Activated CD8-positive, alpha-beta memory T cell treated with anti-CD3 and anti-CD28 coated beads for 4 hours (primary cell): ENCODE measurements at regions not wholly inside any gene's neighbourhood (a gene's known extent, or its start where the extent isn't known, plus 50 kb on each side); places are given as distances from the start of the nearest gene placed in this dataset.
"Not testable (repeated sequence)": the region's sequence is repeated elsewhere in the genome, so short reads cannot be mapped to it uniquely, and the experiment has no call there.

Experiments used
- DNase-seq, 2 donors: peaks; one replicate each; pipeline ENCODE4 v3.0.0-alpha.2; 2020; ENCODE audit warnings: low read depth in 2 of 2

DNA sequence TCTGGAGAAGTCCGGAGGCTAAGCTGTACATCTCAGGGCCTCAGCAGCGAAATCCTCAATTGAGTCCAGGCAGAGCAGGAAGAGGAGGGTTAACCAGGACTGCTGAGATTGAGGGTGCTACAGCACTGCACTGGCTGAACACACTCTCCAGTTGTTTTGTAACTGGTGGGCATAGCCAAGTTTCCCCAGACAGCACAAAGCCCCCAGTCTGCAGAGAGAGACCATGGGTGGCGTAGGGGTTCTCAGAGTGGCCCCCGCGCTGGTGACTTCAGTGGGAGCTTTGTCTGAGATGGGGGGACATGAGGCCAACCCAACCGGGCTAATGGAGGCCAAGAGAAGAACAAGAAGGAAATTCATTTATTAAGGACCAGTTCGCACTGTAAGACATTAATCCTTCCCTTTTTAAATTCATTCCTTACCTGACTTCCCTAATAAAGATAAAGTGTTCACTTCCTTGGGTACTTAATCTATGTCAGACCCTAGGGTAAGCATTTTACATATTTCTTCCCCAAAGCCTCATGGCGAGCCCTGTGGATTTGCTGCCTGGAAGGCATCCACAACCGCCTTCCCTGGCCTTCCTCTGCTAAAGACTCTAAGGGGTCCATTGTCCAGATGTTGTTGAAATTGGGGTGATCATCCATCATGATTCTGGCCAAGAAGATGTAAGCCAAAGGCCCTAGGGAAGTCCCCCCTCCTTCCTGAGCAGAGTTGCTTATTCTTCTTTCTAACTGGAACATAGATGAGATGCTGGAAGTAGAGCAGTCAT, 121.4 kb upstream of the CHST15 start:
- no peak for DNase-seq

GRCh38 chr10:124213899-124214510, 120.6 kb upstream of the CHST15 start:
- no peak for DNase-seq

- DNase-seq, result no peak
Observed at GRCh38 chr10:124213471-124213870, 120.1 kb upstream of the CHST15 start.

GRCh38 chr10:124212702-124213101, 119.3 kb upstream of the CHST15 start:
- DNase-seq, result no peak

- DNase-seq, result no peak
Observed at GRCh38 chr10:124211921-124212320, 118.5 kb upstream of the CHST15 start.

- no peak for DNase-seq
Observed at GRCh38 chr10:124210263-124210662, 116.9 kb upstream of the CHST15 start.

GRCh38 chr10:124207391-124207790, 114.0 kb upstream of the CHST15 start:
- no peak for DNase-seq

- no peak for DNase-seq
Observed at GRCh38 chr10:124206616-124207015, 113.2 kb upstream of the CHST15 start.

DNA sequence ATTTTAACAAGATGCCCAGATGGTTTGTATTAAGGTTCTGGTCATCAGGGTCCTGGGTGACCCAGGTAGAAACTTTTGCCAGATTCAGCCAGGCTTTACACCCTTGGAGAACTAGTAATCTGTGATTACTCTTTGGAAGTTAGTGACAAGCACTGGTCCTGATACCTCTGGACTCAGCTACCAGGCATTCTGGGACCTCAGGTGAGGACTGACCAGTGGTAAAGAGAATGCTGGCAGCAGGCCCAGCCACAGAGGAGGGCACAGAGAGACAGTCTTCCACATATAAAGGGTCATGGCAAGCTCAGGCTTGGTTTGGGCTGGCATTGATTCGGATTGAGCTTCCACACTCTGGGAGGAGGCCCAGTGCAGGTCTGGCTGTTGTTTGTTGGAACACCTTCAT, 112.0 kb upstream of the CHST15 start:
- no peak for DNase-seq

DNA sequence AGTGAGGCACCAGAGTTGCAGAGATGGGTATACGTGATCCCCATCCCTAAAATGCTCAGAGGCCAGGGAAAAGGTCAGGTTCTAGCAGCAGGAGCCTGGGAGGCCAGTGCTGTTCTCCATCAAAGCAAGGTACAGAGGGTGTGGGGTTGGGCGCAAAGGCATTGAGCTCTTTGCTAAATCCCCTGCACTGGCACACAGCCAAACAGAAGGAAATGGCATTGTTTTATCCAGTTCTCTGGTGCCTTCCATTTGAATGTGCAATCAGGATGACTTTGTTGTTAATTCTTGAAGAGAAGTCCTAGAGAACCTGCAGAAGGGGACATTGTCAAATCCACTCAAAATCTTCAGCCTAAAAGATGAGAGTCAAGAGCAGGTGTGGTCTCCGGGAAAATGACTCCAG, 111.3 kb upstream of the CHST15 start:
- DNase-seq, result no peak

GRCh38 chr10:124200011-124200410, 106.6 kb upstream of the CHST15 start:
- no peak for DNase-seq

- DNase-seq, result no peak
Observed at GRCh38 chr10:124198871-124199270, 105.5 kb upstream of the CHST15 start.

- DNase-seq, result no peak
Observed at GRCh38 chr10:124198125-124198501, 104.7 kb upstream of the CHST15 start.

DNA sequence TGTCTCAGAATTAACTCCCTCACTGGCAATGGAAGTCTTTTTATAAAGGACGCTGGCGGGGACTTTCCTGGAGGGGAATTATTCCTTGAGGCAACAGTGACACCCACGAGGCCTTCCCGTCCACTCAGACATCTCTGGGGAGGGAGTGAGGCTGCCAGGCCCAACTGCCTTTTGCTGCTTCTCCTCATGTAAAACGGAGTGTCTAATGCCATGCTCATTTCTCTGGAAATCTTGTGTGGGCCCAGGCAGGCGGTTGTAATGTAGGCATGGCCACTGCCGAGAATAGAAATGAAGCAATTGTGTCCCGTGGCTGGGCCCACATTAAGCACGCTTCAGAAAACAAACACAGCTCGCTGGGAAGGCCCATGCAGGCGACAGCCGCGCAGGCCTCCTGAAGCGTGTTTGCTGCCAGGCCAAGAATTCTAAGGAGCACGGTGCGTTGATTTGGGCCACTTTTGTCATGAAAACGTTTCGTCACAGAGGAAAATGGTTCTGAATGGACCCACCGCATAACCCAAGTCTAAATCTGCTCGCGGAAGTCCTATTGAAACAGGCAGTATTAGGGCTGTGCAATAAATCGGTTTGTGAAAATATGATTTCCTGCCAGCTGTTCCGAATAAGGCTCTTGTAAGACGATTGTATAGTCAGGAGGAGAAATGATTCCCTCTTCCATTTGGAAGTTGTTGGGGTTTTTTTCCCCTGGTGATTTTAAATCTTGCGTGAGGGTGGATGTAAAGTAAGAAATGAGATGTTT, 104.2 kb upstream of the CHST15 start:
- DNase-seq, result no peak

- DNase-seq, result no peak
Observed at GRCh38 chr10:124196659-124197058, 103.3 kb upstream of the CHST15 start.

GRCh38 chr10:124194199-124194824, 100.9 kb upstream of the CHST15 start:
- DNase-seq, result no peak

DNA sequence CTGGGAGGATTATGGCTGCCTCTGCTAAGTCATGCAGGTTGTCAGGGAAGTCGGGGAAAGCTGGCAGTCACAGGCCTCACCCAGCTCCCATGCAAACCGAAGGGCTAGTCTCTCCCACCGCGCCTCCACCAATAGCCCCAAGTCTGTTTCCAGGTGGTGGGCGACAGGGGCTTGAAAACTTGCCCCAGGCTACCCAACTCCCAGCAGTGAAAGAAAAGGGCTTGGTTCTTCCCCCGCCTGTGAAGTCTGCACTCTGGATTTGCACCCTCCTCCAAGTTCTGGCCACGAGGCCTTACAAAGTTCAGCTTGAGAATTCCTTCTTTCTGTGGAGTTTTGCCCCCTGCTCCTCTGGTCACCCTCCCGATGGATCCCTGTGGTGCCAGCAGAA, 99.9 kb upstream of the CHST15 start:
- no peak for DNase-seq

DNA sequence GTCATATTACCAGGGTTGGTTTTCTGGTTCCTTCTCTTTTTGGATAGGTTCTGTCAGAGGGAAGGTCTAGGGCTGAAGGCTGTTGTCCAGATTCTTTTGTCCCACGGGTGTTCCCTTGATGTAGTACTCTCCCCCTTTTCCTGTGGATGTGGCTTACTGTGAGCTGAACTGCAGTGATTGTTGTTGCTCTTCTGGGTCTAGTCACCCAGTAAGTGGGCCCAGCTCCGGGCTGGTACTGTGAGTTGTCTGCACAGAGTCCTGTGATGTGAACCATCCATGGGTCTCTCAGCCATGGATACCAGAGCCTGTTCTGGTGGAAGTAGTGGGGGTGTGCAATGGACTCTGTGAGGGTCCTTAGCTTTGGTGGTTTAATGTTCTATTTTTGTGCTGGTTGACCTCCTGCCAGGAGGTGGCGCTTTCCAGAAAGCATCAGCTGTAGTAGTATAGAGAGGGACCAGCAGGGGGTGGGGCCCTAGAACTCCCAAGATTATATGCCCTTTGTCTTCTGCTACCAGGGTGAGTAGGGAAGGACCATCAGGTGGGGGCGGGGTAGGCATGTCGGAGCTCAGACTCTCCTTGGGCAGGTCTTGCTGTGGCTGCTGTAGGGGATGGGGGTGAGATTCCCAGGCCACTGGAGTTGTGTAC, 99.4 kb upstream of the CHST15 start:
- DNase-seq, result not testable (repeated sequence)

DNA sequence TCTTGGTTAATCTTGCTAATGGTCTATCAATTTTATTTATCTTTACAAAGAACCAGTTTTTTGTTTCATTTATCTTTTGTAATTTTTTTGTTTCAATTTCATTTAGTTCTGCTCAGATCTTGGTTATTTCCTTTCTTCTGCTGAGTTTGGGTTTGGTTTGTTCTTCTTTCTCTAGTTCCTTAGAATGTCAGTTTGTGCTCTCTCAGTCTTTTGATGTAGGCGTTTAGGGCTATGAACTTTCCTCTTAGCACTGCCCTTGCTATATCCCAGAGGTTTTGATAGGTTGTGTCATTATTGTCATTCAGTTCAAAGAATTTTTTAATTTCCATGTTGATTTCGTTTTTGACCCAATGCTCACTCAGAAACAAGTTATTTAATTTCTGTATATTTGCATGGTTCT, 97.1 kb upstream of the CHST15 start:
- DNase-seq, result not testable (repeated sequence)

GRCh38 chr10:124186956-124187355, 93.6 kb upstream of the CHST15 start:
- no peak for DNase-seq

- no peak for DNase-seq
Observed at GRCh38 chr10:124185084-124185483, 91.7 kb upstream of the CHST15 start.
